ENCODE measurements at regions not wholly inside any gene's neighbourhood (a gene's known extent, or its start where the extent isn't known, plus 50 kb on each side); places are given as distances from the start of the nearest gene placed in this dataset.
"Not testable (repeated sequence)": the region's sequence is repeated elsewhere in the genome, so short reads cannot be mapped to it uniquely, and the experiment has no call there.

GRCh38 chr3:34852844-34853439 lies 786.4 kb upstream of the ARPP21 start:
- no peak for DNase-seq

DNA sequence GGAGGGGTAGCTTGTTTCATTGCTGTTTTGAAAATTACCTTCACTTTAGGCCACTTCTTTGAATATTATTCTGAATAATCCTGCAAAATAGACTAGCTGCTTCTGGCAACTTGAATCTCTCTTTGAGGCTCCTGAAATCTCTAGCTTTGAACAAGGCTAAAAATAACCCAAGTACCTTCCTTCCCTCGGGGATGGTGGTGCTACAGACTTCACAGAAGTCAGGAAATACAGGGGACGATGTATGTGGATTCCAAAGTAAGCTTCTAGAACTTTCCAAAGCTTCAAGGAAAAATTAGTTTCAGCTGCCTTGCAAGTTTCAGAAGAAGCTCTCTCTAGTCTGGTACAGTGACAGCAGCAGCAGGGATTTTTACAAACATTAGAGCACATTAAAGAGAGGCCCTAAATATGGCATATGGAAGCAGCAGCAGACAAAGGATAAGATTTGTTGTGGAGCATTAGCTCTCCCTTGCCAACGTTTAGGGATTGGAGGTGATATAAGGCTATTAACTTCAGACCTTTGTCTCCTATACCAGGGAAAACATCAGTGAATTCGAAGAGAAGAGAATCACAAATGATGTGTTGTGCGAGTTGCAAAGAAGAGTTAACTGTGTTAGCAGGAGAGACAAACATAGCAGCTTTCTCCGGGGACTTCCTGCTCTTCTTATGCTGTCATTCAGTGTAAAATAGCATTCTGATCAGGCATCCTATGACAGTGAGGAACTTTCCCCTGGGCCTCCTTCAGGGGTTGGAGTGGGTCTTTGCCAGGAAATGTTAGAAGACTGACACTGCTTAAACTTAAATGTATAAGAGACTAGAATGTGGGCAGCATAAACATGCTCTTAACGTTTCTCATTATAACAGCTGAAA lies 783.0 kb upstream of the ARPP21 start:
- no peak for DNase-seq

DNA sequence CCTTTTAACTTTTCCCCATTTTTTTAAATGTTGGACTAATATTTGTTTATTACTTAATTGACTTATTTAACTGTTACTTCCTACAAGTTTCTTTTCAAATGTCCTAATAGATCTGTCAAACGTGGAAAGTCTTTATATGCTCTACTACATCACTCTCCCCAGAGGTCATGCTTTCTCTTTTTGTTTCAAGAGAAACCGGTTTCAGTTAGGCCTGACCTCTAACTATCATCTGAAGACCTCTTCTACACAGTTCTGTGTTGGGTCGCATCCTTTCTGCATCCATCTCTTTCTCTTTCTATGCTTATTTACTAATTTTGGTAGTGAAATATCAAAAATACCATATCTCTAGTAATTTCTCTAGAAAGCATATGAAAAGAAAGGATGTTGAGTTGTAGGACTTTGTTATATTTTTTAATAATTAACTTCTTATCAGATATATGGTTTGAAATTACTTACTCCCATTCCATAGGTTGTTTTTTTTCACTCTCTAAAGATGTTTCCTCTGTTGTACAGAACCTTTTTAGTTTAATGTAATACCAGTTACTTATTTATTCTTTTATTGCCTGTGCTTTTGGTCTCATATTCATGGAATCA lies 781.2 kb upstream of the ARPP21 start:
- no peak for DNase-seq

- no peak for DNase-seq
These were observed 779.6 kb upstream of the ARPP21 start for GRCh38 chr3:34859746-34860145.

DNA sequence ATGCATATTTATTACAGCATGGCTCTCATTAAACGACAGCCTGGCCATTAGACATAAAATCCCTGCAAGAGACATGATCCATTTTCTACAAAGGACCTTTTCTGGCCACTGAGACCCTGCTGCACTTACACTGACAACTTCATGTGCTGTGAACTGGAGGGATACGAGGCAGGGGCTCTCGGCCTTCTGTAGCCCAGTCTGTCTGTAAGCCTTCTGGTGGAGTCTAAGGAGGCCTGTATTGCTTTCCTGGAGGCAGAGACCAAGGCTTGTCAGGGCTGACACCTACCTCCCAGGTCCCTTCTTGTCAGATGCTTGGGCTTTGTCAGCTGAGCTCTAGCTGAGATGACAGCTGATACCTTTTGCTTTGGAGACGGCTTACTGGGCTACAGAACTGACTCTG lies 776.9 kb upstream of the ARPP21 start:
- no peak for DNase-seq

DNA sequence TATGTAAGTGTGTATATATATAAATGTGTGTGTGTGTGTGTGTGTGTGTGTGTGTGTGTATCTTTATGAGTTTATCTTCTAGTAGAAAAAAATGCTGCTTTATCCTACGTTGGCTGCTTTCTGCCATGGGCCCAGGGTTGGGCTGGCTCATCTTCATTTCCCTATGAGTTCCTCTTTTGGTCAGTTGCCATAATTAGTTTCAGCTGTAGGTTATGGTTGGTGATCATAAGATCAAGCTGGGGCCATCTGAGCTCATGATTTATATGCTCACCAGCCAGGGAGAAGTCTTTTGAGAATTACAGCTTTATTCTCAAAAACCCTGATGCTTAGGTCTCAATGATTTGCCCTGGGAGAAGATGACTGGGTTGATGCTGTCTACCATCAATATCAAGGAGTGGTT lies 775.8 kb upstream of the ARPP21 start:
- DNase-seq = no peak

- no peak for DNase-seq
These were observed 775.3 kb upstream of the ARPP21 start for GRCh38 chr3:34864011-34864410.

- DNase-seq = no peak
These were observed 774.0 kb upstream of the ARPP21 start for GRCh38 chr3:34865346-34865745.

DNA sequence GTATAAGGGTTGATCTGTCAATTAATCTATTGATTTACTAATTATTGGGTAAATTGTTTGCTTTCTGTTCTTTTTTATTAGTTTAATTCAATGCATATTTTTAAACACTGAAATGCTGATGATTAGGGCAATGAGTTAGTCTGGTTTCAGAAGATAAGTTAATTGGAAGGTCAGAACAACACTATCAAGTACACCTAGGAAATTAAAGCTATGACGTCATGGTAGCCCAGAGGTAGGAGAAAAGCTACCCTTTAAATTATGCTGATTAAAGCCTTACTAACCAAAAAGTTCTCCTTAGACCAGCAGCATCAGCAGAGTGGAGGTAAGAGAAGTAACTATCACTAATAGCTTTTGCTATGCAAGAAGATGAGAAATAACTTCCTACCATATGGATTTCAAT lies 770.4 kb upstream of the ARPP21 start:
- DNase-seq = no peak

GRCh38 chr3:34869696-34870095 lies 769.6 kb upstream of the ARPP21 start:
- DNase-seq = no peak

GRCh38 chr3:34872406-34872805 lies 766.9 kb upstream of the ARPP21 start:
- no peak for DNase-seq

DNA sequence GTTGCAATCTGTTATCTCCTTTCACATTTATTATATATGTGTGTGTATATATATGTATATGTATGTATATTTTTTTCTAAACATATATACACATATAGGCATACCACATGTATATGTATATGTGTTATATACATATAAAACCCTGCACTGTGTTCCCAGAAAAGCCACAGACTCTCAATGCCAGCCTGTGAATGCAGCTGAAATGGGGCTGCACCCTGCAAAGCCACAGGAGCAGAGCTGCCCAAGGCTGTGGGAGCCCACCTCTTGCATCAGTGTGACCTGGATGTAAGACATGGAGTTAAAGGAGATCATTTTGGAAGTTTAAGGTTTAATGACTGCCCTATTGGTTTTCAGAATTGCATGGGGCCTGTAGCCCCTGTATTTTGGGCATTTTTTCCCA lies 762.3 kb upstream of the ARPP21 start:
- no peak for DNase-seq

DNA sequence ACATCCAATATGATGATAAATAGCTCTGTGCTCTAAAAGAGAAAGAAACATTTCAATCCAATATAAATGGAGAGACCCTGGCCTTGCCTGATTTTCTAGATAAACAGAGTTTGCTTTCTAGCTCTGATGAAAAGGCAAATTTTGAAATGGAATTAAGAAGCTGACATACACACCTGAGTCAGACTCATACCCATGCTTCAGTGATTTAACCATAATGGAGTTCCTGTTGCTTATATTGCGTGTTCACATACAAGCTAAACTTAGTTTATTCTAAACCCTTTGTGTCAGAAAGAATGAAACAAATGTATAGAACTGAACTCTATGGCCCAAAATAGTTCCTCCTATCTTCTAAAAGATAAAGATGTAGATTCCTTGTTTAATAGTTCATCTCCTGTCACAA lies 760.8 kb upstream of the ARPP21 start:
- no peak for DNase-seq

GRCh38 chr3:34881026-34881425 lies 758.3 kb upstream of the ARPP21 start:
- no peak for DNase-seq

- DNase-seq = peak; percentile 4
These were observed 756.6 kb upstream of the ARPP21 start for GRCh38 chr3:34882764-34883163.

GRCh38 chr3:34884007-34884406 lies 755.3 kb upstream of the ARPP21 start:
- no peak for DNase-seq

GRCh38 chr3:34886443-34886842 lies 752.9 kb upstream of the ARPP21 start:
- no peak for DNase-seq

- no peak for DNase-seq
These were observed 749.7 kb upstream of the ARPP21 start for GRCh38 chr3:34889641-34890040.

- no peak for DNase-seq
These were observed 749.1 kb upstream of the ARPP21 start for GRCh38 chr3:34890247-34890646.

DNA sequence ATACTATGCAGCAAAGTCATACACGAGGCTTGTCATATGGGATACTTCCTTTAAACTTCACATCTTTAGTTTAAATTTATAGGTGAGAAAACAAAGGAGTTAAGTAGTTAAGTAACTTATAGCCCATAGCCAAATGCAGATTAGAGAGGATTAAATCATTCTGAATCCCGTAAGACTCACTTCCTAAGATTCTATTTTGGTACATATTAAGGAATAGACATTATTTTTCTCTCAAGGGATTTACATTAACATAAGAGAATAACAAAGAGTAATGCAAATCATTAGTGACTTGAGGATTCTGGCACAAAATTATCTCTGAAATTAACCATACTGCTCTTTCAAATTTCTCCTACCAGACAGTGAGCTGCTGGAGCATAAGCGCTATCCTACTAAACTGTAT lies 747.4 kb upstream of the ARPP21 start:
- DNase-seq = no peak

GRCh38 chr3:34895841-34896240 lies 743.5 kb upstream of the ARPP21 start:
- DNase-seq = no peak

- not testable (repeated sequence) for DNase-seq
These were observed 729.6 kb upstream of the ARPP21 start for GRCh38 chr3:34909679-34910078.

- no peak for DNase-seq
These were observed 720.3 kb upstream of the ARPP21 start for GRCh38 chr3:34919025-34919424.

GRCh38 chr3:34920806-34921205 lies 718.5 kb upstream of the ARPP21 start:
- no peak for DNase-seq
